ENCODE measurements at regions not wholly inside any gene's neighbourhood (a gene's known extent, or its start where the extent isn't known, plus 50 kb on each side); places are given as distances from the start of the nearest gene placed in this dataset.

GRCh38 chr17:79160980-79161636, 86.5 kb downstream of the ENGASE start:
- H3K4me3 ChIP-seq, result no peak overlapping the region
- TF ChIP-seq CTCF (IDR thresholded peaks at IDR 0.05), result no peak
- TF ChIP-seq POLR2A (IDR thresholded peaks at IDR 0.05), result no peak
- TF ChIP-seq POLR2AphosphoS5 (IDR thresholded peaks at IDR 0.05), result no peak
- no peaks in the 10 kb centered on the region for H3K9me3 ChIP-seq
- H3K27me3 ChIP-seq (replicated peaks; ENCODE audit: insufficient read depth), result peaks cover 15% of the 10 kb centered on the region
- no peak for DNase-seq (ENCODE audit: low spot score)
- WGBS, result 57% methylated on average over 14 of the region's 14 CpGs
- H3K4me1 ChIP-seq (replicated peaks), result no peaks in the 10 kb centered on the region
- H3K27ac ChIP-seq, result no peak overlapping the region
- H3K36me3 ChIP-seq, result no peaks in the 10 kb centered on the region
- intact Hi-C loops (cut with DNase I), result no loop called here

DNA sequence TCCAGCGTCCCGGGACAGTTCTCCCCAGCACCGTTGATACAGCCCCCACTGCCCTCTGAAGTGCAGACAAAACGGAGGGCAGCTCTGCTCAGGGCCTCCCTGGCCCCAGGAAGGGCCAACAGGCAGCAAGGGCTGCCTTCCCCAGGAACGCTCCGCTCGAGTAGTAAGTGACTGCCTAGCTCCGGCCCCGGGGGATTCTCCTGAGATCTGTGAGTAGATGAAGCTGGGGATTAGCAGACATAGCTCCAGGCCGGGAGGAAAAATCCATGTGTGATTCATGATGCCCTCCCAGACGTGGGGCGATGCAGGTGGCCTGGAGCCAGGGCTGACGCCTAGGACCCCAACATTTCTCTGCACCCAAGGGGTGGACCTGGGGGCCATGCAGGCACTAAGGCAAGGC, 85.3 kb downstream of the ENGASE start:
- peaks cover 15% of the 10 kb centered on the region for H3K27me3 ChIP-seq (replicated peaks; ENCODE audit: insufficient read depth)
- H3K36me3 ChIP-seq, result no peaks in the 10 kb centered on the region
- TF ChIP-seq POLR2A (IDR thresholded peaks at IDR 0.05), result no peak
- TF ChIP-seq CTCF (IDR thresholded peaks at IDR 0.05), result no peak
- TF ChIP-seq POLR2AphosphoS5 (IDR thresholded peaks at IDR 0.05), result no peak
- DNase-seq (ENCODE audit: low spot score), result no peak
- H3K4me1 ChIP-seq (replicated peaks), result no peaks in the 10 kb centered on the region
- no peaks in the 10 kb centered on the region for H3K9me3 ChIP-seq
- no peak overlapping the region for H3K27ac ChIP-seq
- WGBS, result 62% methylated on average over 13 of the region's 13 CpGs
- no peak overlapping the region for H3K4me3 ChIP-seq
- intact Hi-C loops (cut with DNase I), result no loop called here

DNA sequence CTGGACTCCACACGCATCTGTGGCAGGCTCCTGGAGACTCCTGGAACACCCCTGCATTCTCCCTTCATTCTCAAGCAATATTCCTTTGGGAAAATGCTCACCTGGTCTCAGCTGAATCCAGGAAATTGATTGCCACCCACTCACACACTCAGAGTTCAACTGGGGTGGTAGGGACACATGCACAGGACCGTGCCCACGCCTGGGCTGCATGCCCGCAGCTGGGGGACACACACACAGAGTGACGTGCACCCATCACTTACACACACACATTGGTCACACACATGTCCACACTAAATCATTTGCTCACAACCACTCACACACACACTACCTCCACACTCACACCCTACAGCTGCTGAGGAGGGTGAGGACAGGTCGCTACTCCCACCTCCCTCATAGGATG, 84.8 kb downstream of the ENGASE start:
- 86% methylated on average over 6 of the region's 6 CpGs for WGBS
- intact Hi-C loops (cut with DNase I), result no loop called here
- Histone ChIP-seq H3K36me3 (no peaks in the 10 kb centered on the region), H3K27ac (no peak overlapping the region), H3K27me3 (replicated peaks; ENCODE audit: insufficient read depth) (peaks cover 14% of the 10 kb centered on the region), H3K4me1 (replicated peaks) (no peaks in the 10 kb centered on the region), H3K4me3 (no peak overlapping the region), H3K9me3 (no peaks in the 10 kb centered on the region)
- no peak for DNase-seq (ENCODE audit: low spot score)
- TF ChIP-seq POLR2A (IDR thresholded peaks at IDR 0.05) (no peak), POLR2AphosphoS5 (IDR thresholded peaks at IDR 0.05) (no peak), CTCF (IDR thresholded peaks at IDR 0.05) (no peak)

- Histone ChIP-seq H3K27ac (no peak overlapping the region), H3K4me3 (no peak overlapping the region), H3K36me3 (no peaks in the 10 kb centered on the region), H3K27me3 (replicated peaks; ENCODE audit: insufficient read depth) (peaks cover 4% of the 10 kb centered on the region), H3K9me3 (no peaks in the 10 kb centered on the region), H3K4me1 (replicated peaks) (no peaks in the 10 kb centered on the region)
- DNase-seq (ENCODE audit: low spot score), result no peak
- WGBS, result 73% methylated on average over 15 of the region's 19 CpGs
- intact Hi-C loops (cut with DNase I), result no loop called here
- TF ChIP-seq CTCF (IDR thresholded peaks at IDR 0.05) (no peak), POLR2A (IDR thresholded peaks at IDR 0.05) (no peak), POLR2AphosphoS5 (IDR thresholded peaks at IDR 0.05) (no peak)
Measured at GRCh38 chr17:79156463-79157095, 82.0 kb downstream of the ENGASE start.

GRCh38 chr17:79155701-79156100, 81.1 kb downstream of the ENGASE start:
- peaks cover 4% of the 10 kb centered on the region for H3K27me3 ChIP-seq (replicated peaks; ENCODE audit: insufficient read depth)
- TF ChIP-seq CTCF (IDR thresholded peaks at IDR 0.05) (no peak), POLR2AphosphoS5 (IDR thresholded peaks at IDR 0.05) (no peak), POLR2A (IDR thresholded peaks at IDR 0.05) (no peak)
- 82% methylated on average over 12 of the region's 12 CpGs for WGBS

More at GRCh38 chr17:79155701-79156100, 81.1 kb downstream of the ENGASE start:
- intact Hi-C loops (cut with DNase I), result no loop called here
- no peak for DNase-seq (ENCODE audit: low spot score)
- Histone ChIP-seq H3K4me1 (replicated peaks) (no peaks in the 10 kb centered on the region), H3K27ac (no peak overlapping the region), H3K36me3 (no peaks in the 10 kb centered on the region), H3K4me3 (no peak overlapping the region), H3K9me3 (no peaks in the 10 kb centered on the region)

Data from prostate gland (tissue), 2 donors.